ENCODE measurements at regions not wholly inside any gene's neighbourhood (a gene's known extent, or its start where the extent isn't known, plus 50 kb on each side); places are given as distances from the start of the nearest gene placed in this dataset.

DNA sequence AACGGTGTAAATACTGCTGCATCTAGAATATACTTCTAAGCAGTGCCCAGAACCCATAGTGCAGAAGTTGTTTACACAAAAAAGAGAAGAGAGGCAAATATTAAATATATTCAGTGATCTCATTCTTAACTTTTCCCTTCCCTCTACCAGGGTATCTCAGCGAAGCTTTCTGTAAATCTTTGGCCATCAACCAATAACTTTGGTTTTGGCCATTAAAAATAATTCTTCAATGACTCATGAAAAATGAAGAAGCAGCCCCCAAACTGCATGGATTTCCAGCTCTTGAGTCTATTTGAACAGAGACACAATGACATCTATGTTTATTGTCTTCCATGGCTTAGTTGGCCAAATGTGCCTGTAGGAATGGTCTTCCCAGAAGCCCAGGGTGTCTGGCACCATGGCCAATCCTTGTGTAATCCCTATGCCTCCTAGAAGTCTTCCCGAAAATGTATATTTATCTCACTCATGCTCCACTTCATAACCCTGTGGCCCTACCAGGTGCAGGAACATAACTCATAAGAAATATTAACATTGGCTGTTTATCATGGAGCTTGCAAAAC is 646.6 kb downstream of the TOX3 start:
- DNase-seq (ENCODE audit: low spot score) = no peak

DNA sequence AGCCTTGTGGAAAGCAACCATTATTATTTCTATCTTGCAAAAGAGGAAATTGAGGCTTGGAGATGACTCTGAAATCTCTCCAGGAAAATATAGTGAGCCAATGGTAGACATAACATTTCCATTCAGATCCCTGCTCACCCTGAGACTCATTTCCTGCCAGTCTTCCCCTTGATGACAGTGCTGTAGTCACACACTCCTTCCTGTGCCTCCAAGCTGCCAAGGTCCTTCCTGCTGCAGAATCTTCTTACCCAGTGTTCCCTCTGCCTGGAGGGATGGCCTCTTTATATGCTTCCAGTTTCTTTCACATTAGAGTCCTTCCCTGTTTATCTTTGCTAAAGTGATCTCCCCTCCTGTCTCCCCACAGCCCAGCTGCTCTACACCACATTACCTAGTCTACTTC is 648.1 kb downstream of the TOX3 start:
- no peak for DNase-seq (ENCODE audit: low spot score)

- no peak for DNase-seq (ENCODE audit: low spot score)
Observed at GRCh38 chr16:51896013-51896412, 650.9 kb downstream of the TOX3 start.

DNA sequence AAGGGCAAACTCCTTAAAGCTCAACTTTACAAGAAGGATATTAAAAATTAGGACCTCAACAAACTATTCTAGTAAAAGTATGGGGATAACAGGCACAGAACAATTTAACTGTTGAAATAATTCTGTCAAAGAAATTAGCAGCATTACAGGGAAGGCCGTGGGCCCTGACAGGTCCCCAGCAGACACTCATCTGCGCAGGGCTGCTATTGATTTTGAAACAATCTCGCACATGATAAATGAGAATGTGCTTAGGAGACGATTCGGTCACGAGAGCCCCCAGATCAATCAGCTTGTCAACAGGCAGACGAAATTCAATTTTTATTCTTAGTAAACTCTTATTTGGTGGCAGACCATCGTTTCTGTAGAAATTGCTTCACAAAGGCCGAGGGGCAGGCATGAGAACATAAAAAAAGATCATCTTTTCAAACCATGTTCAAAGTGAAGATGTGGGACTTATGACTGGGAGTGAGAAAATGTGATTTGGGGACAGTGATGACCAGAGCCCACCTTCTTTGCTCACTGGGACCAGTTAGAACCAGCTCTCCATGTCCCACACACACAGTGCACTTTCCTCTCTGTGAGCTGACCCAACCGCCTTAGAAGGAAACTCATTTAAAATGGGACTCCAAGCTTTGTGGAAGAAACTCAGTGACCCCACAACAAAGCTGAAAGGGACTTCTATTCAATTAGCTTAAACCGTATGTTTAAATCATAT is 654.5 kb downstream of the TOX3 start:
- no peak for DNase-seq (ENCODE audit: low spot score)

DNA sequence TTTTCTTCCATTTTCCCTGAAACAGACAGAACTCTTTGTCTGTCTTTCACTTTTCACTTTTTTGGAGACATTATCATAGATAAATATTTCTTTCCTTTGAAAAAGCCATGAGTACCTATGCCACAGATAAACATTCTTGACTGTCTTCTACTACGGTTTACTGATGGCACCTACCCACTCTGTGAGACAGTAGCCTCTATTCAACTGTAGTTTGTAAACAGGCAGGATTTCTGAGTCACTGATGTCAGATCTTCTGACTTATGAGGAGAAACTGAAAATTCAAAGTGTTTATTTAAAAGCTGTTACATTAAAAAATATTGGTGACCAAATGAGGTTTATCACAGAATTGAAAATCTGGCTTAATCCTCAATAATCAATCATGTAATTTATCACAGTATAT is 658.4 kb downstream of the TOX3 start:
- no peak for DNase-seq (ENCODE audit: low spot score)

- no peak for DNase-seq (ENCODE audit: low spot score)
Observed at GRCh38 chr16:51888016-51888415, 658.9 kb downstream of the TOX3 start.

- DNase-seq (ENCODE audit: low spot score) = no peak
Observed at GRCh38 chr16:51886456-51886855, 660.5 kb downstream of the TOX3 start.

DNA sequence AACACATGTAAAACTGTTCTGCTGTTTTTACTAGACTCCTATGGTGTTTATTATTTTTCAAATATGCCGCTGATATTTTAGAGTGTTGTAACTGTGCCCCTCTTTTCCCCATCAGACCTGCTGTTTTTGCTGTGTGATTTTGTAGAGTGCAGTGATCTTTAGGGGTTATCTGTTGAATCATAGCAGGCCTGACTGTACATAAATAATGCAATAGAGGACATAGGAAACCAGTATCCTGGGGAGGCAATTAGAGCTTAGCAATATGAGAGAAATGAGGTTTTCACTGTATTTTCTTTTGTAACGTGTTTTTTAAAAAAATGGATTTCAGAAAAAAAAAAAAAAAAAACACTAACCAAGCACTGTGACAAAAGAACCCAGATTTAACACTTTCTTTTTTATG is 662.2 kb downstream of the TOX3 start:
- DNase-seq (ENCODE audit: low spot score) = no peak

DNA sequence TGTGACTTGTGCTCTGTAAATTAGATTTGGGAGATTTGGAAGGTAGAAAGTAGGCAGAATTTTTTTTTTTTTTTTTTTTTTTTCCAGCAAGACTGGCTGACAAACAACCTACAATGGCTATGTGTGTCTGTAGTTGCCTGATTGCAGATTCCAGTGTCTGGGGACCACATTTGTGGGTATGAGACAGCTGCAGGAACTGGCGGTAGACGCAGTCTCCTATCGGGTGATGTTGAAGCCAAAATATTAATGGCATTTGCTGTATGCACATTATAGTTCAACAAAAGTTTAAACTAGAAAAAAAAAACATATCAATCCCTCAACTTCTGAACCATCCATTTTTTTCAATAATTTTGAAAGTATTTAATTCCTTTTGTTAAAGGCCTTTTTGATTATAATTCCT is 665.2 kb downstream of the TOX3 start:
- DNase-seq (ENCODE audit: low spot score) = no peak

GRCh38 chr16:51880776-51881175 is 666.2 kb downstream of the TOX3 start:
- DNase-seq (ENCODE audit: low spot score) = no peak

GRCh38 chr16:51877686-51878085 is 669.3 kb downstream of the TOX3 start:
- no peak for DNase-seq (ENCODE audit: low spot score)

DNA sequence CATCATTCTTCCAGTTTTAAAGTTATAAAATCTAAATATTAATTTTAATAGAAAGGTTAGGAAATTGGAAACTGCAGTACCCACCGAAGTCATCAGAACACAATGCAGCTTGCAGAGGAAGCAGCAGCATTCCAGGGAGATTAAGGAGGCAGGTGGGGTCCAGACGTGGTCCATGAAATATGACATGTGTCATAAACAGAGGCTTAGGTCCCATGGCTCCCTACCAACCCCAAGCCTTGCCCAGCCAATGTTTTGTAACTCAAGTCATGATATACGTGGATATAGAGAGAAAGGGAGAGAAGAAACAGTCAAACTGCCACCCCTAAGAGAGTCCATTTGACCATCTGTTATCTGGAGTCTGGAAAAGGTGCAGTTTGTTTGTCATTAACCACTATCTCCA is 670.0 kb downstream of the TOX3 start:
- no peak for DNase-seq (ENCODE audit: low spot score)

GRCh38 chr16:51876601-51876875 is 670.4 kb downstream of the TOX3 start:
- DNase-seq (ENCODE audit: low spot score) = no peak

- DNase-seq (ENCODE audit: low spot score) = no peak
Observed at GRCh38 chr16:51875834-51876600, 670.9 kb downstream of the TOX3 start.

DNA sequence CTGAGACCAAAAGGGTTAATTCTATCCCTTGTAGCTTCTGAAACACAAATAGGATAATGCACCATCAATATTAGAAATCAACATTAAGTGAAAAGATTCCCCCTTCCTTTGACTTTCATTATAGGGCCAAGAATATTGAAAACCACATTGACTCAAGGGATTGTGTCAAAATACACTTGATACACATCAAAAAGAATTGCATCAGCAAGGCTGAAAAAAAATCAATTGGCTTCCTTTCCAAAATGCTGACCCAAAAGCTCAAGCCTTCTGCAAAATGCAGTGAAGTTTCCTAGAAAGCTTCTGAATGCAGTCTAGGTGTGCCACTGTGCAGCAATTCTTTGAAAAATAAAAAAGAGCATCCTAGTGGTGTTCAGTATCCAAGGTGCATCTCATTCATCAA is 674.4 kb downstream of the TOX3 start:
- DNase-seq (ENCODE audit: low spot score) = no peak

GRCh38 chr16:51870296-51870854 is 676.6 kb downstream of the TOX3 start:
- DNase-seq (ENCODE audit: low spot score) = no peak

DNA sequence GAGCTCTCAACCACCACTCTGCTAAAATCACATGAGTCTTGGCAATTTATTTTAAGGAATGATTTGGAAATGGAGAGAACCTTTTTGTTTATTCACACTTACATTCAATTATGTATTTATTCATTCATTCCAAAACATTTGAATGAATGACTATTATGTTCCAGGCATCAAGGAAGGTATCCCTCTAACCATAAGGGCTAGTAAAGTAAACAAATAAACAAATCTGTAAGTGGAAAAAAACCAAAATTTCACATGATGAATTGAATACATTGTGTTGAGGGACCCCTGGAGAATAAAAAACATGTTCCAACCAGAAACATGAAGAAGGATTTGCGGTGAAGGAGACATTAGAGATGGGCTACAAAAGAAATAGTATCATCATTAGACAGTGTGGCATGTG is 677.8 kb downstream of the TOX3 start:
- no peak for DNase-seq (ENCODE audit: low spot score)

- DNase-seq (ENCODE audit: low spot score) = no peak
Observed at GRCh38 chr16:51868631-51869030, 678.3 kb downstream of the TOX3 start.

- no peak for DNase-seq (ENCODE audit: low spot score)
Observed at GRCh38 chr16:51867386-51868065, 679.4 kb downstream of the TOX3 start.

GRCh38 chr16:51864575-51864974 is 682.4 kb downstream of the TOX3 start:
- no peak for DNase-seq (ENCODE audit: low spot score)

- no peak for DNase-seq (ENCODE audit: low spot score)
Observed at GRCh38 chr16:51854401-51854951, 692.5 kb downstream of the TOX3 start.

DNA sequence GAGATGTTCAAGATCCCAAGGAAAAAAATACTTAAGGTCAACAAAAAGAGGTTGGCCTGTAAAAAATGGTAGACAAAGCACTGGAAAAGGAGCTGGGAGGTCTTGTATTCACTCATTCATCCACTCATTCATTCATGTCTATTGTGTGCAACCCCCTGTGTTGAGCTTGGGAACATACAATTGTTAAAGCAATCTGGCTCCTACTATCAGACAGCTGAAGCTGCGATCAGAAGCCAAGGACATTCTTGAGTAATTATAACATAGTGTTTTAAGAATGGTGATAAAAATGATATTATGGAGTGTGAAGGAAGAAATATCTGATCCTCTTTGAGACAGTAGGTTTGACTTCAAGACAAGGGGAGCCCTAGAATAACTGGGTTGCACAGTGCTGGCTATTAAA is 693.4 kb downstream of the TOX3 start:
- no peak for DNase-seq (ENCODE audit: low spot score)

DNA sequence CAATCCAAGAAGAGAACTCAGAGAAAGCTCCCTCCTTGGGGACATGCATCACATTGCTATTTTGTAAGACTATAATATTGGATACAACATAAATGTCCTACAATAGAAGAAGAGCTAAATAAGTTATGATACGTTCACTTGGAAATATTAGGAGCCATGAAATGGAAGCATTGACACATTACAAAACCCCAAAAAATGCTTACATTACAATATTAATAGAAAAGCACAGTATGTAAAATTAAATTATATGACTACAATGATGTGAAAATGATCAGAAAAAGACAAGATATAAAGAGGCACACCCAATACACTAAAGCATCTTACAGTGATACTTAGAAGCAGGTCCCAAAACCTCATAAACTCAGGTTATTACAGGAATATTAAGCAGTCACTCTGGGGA is 694.1 kb downstream of the TOX3 start:
- no peak for DNase-seq (ENCODE audit: low spot score)

Data from ecto neural progenitor cell (in vitro differentiated cells).